ENCODE measurements at regions not wholly inside any gene's neighbourhood (a gene's known extent, or its start where the extent isn't known, plus 50 kb on each side); places are given as distances from the start of the nearest gene placed in this dataset.

GRCh38 chr2:176709149-176709951 lies 440.1 kb downstream of the MTX2 start:
- no peak overlapping the region for H3K4me3 ChIP-seq (ENCODE audit: low read depth in 1 of 3, low read length in 3 of 3)
- no peak overlapping the region for H3K9ac ChIP-seq (ENCODE audit: low read depth in 1 of 2, low read length in 2 of 2)
- H3K36me3 ChIP-seq (ENCODE audit: control insufficient read depth in 4 of 4, insufficient read depth in 3 of 4, low read depth in 1 of 4, low read length in 3 of 4) = no peaks in the 10 kb centered on the region
- TF ChIP-seq EGR1 (IDR thresholded peaks at IDR 0.05; ENCODE audit: low read depth in 2 of 2) (no peak), GABPA (IDR thresholded peaks at IDR 0.05 in 1 of 2, conservative IDR thresholded peaks at IDR 0.05 in 1 of 2) (no peak), RAD21 (IDR thresholded peaks at IDR 0.05) (no peak), NR2F2 (IDR thresholded peaks at IDR 0.05) (no peak), JUND (IDR thresholded peaks at IDR 0.05) (no peak), FOXA1 (IDR thresholded peaks at IDR 0.05) (no peak), HNF4A (conservative IDR thresholded peaks at IDR 0.05) (no peak), HNF4G (IDR thresholded peaks at IDR 0.05) (no peak), YY1 (IDR thresholded peaks at IDR 0.05) (no peak), FOXA2 (IDR thresholded peaks at IDR 0.05) (no peak), ZBTB33 (IDR thresholded peaks at IDR 0.05) (no peak), SP1 (IDR thresholded peaks at IDR 0.05) (no peak)
- TF ChIP-seq, protein P1, sequence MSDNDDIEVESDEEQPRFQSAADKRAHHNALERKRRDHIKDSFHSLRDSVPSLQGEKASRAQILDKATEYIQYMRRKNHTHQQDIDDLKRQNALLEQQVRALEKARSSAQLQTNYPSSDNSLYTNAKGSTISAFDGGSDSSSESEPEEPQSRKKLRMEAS (IDR thresholded peaks at IDR 0.05) = no peak
- TF ChIP-seq, protein P2, sequence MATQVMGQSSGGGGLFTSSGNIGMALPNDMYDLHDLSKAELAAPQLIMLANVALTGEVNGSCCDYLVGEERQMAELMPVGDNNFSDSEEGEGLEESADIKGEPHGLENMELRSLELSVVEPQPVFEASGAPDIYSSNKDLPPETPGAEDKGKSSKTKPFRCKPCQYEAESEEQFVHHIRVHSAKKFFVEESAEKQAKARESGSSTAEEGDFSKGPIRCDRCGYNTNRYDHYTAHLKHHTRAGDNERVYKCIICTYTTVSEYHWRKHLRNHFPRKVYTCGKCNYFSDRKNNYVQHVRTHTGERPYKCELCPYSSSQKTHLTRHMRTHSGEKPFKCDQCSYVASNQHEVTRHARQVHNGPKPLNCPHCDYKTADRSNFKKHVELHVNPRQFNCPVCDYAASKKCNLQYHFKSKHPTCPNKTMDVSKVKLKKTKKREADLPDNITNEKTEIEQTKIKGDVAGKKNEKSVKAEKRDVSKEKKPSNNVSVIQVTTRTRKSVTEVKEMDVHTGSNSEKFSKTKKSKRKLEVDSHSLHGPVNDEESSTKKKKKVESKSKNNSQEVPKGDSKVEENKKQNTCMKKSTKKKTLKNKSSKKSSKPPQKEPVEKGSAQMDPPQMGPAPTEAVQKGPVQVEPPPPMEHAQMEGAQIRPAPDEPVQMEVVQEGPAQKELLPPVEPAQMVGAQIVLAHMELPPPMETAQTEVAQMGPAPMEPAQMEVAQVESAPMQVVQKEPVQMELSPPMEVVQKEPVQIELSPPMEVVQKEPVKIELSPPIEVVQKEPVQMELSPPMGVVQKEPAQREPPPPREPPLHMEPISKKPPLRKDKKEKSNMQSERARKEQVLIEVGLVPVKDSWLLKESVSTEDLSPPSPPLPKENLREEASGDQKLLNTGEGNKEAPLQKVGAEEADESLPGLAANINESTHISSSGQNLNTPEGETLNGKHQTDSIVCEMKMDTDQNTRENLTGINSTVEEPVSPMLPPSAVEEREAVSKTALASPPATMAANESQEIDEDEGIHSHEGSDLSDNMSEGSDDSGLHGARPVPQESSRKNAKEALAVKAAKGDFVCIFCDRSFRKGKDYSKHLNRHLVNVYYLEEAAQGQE (IDR thresholded peaks at IDR 0.05) = no peak
- TF ChIP-seq, protein P3, sequence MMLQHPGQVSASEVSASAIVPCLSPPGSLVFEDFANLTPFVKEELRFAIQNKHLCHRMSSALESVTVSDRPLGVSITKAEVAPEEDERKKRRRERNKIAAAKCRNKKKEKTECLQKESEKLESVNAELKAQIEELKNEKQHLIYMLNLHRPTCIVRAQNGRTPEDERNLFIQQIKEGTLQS (IDR thresholded peaks at IDR 0.05) = no peak
- TF ChIP-seq, protein P4, sequence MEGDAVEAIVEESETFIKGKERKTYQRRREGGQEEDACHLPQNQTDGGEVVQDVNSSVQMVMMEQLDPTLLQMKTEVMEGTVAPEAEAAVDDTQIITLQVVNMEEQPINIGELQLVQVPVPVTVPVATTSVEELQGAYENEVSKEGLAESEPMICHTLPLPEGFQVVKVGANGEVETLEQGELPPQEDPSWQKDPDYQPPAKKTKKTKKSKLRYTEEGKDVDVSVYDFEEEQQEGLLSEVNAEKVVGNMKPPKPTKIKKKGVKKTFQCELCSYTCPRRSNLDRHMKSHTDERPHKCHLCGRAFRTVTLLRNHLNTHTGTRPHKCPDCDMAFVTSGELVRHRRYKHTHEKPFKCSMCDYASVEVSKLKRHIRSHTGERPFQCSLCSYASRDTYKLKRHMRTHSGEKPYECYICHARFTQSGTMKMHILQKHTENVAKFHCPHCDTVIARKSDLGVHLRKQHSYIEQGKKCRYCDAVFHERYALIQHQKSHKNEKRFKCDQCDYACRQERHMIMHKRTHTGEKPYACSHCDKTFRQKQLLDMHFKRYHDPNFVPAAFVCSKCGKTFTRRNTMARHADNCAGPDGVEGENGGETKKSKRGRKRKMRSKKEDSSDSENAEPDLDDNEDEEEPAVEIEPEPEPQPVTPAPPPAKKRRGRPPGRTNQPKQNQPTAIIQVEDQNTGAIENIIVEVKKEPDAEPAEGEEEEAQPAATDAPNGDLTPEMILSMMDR (IDR thresholded peaks at IDR 0.05; ENCODE audit: low read depth, low read length, missing input control) = no peak
- H3K4me1 ChIP-seq (ENCODE audit: control insufficient read depth in 4 of 4, insufficient read depth in 4 of 4, low read length in 3 of 4) = no peaks in the 10 kb centered on the region
- H3K27me3 ChIP-seq (ENCODE audit: control insufficient read depth in 4 of 4, insufficient read depth in 4 of 4, low read length in 3 of 4) = peaks cover 0 to 3% (median 0%) of the 10 kb centered on the region in 4 donors
- no peak overlapping the region for H3K27ac ChIP-seq (ENCODE audit: low read depth in 1 of 2, low read length in 2 of 2)
- no peak for DNase-seq (ENCODE audit: low spot score)
- WGBS = 80% methylated on average over 18 of the region's 18 CpGs
- no peaks in the 10 kb centered on the region for H3K9me3 ChIP-seq (ENCODE audit: control insufficient read depth in 4 of 4, low read length in 3 of 4)
